Mammary epithelial cell (primary cell): ENCODE measurements at regions not wholly inside any gene's neighbourhood (a gene's known extent, or its start where the extent isn't known, plus 50 kb on each side); places are given as distances from the start of the nearest gene placed in this dataset.

Experiments
- EZH2 ChIP-seq: IDR thresholded peaks from 2 replicates; pipeline ENCODE4 v1.6.1; 2012; ENCODE audit warnings: low read length, inconsistent platforms, borderline replicate concordance
- TF ChIP-seq, protein P1 (sequence below), 2 donors: IDR thresholded peaks in 1 of 2; conservative IDR thresholded peaks in 1 of 2; 2 replicates each; pipeline ENCODE4 v1.5.1; 2011 to 2012; ENCODE audit warnings: inconsistent platforms in 2 of 2, low read length in 2 of 2, mild to moderate bottlenecking in 2 of 2, control low read depth in 1 of 2, low read depth in 1 of 2; ENCODE audit not compliant: insufficient read depth in 1 of 2; ENCODE audit errors: extremely low read depth in 1 of 2

DNA sequence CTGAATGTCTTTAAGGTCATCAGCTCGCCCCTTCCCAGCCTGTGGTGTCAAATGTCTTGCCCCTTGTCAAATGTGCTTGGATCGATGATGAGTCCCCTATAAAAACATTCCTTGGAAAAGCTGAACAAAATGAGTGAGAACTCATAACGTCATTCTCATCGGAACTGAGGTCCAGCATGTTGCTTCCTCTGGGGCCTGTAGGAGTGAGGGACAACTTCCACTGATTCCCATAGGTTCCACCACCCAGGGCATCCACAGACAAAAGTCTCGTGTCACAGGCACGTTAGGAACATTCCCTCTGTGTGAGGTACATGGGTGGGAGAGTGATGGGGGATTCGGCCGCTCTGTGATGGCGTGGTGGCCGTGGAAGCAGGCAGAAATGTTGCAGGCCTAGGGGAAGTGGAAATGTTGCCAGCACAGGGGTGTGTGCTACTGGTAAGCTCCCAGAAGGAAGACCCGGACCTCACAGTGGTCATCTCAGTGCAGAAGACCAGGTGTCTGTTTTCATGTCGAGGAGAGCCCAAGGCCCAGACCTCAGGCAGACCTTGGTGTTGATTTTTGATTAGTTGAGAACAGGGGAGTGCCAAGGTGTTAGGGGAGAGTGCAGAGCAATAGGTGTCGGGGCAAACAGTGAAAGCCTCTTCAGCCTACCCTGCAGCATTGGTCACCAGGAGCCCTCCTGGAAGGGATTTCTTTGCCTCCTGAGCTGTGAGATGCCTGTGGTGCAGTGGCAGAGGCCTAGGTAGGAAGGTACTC, 96.8 kb downstream of the SNRPN start:
- TF ChIP-seq, protein P1, sequence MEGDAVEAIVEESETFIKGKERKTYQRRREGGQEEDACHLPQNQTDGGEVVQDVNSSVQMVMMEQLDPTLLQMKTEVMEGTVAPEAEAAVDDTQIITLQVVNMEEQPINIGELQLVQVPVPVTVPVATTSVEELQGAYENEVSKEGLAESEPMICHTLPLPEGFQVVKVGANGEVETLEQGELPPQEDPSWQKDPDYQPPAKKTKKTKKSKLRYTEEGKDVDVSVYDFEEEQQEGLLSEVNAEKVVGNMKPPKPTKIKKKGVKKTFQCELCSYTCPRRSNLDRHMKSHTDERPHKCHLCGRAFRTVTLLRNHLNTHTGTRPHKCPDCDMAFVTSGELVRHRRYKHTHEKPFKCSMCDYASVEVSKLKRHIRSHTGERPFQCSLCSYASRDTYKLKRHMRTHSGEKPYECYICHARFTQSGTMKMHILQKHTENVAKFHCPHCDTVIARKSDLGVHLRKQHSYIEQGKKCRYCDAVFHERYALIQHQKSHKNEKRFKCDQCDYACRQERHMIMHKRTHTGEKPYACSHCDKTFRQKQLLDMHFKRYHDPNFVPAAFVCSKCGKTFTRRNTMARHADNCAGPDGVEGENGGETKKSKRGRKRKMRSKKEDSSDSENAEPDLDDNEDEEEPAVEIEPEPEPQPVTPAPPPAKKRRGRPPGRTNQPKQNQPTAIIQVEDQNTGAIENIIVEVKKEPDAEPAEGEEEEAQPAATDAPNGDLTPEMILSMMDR (conservative IDR thresholded peaks at IDR 0.05 in 1 of 2, IDR thresholded peaks at IDR 0.05 in 1 of 2; ENCODE audit: extremely low read depth in 1 of 2, insufficient read depth in 1 of 2, low read depth in 1 of 2, low read length in 2 of 2): no peak
- no peak for TF ChIP-seq EZH2
